Transverse colon (tissue), 4 donors: ENCODE measurements at regions not wholly inside any gene's neighbourhood (a gene's known extent, or its start where the extent isn't known, plus 50 kb on each side); places are given as distances from the start of the nearest gene placed in this dataset.

Experiments used
- DNase-seq: peaks from one replicate; pipeline ENCODE4 v3.0.0-alpha.2; 2019
- H3K27ac ChIP-seq, 4 donors: fragments of 200-600 bp; sonication (generic); 2 replicates each; pipeline ENCODE4 v1.5.1; 2016 to 2018; ENCODE audit warnings: inconsistent platforms in 4 of 4
- H3K27me3 ChIP-seq: fragments of 200-600 bp; sonication (generic); 2 replicates; pipeline ENCODE4 v1.5.1; 2017; ENCODE audit warnings: inconsistent platforms
- H3K36me3 ChIP-seq, 4 donors: fragments of 200-600 bp; sonication (generic); 2 replicates each; pipeline ENCODE4 v1.5.1; 2017 to 2019; ENCODE audit warnings: inconsistent platforms in 4 of 4
- H3K4me1 ChIP-seq, 4 donors: fragments of 200-600 bp; sonication (generic); 2 replicates each; pipeline ENCODE4 v1.5.1; 2017 to 2020; ENCODE audit warnings: inconsistent platforms in 4 of 4
- H3K4me3 ChIP-seq, 4 donors: fragments of 200-600 bp; sonication (generic); 1 replicate in 1 of 4; 2 replicates in 3 of 4; pipeline versions ENCODE4 v1.5.1 to v1.6.1; 2017 to 2019; ENCODE audit warnings: inconsistent platforms in 4 of 4
- H3K9me3 ChIP-seq, 2 donors: fragments of 200-600 bp; sonication (generic); 2 replicates each; pipeline ENCODE4 v1.5.1; 2017 to 2019; ENCODE audit warnings: inconsistent platforms in 2 of 2
- CTCF ChIP-seq, 5 experiments: fragments of 200-600 bp in 3 of 5; fragments of 450-650 bp in 2 of 5; sonication (generic) in 3 of 5; IDR thresholded peaks; 1 replicate in 2 of 5; 2 replicates in 3 of 5; pipeline ENCODE4 v1.5.1; 2016 to 2017; ENCODE audit warnings: antibody characterized with exemption in 5 of 5, inconsistent platforms in 3 of 5, mild to moderate bottlenecking in 2 of 5, moderate library complexity in 1 of 5
- EP300 ChIP-seq: sonication (generic); formaldehyde crosslinking; IDR thresholded peaks from one replicate; pipeline ENCODE4 v1.6.1; 2017; ENCODE audit warnings: antibody characterized with exemption, low read depth
- POLR2A ChIP-seq: fragments of 450-650 bp; IDR thresholded peaks from one replicate; pipeline ENCODE4 v1.6.1; 2016; ENCODE audit warnings: antibody characterized with exemption, mild to moderate bottlenecking, moderate library complexity
- POLR2AphosphoS5 ChIP-seq, 3 donors: sonication (generic); formaldehyde crosslinking; IDR thresholded peaks; one replicate each; pipeline ENCODE4 v1.6.1; 2016; ENCODE audit warnings: antibody characterized with exemption in 3 of 3
- WGBS, 2 donors: methylation state at CpG; one replicate each; pipeline ENCODE4 v1.1.5; 2018; ENCODE audit warnings: low coverage in 1 of 2; 5-methylcytosine and 5-hydroxymethylcytosine counted together
- in situ Hi-C, 4 donors: fragments of 200-750 bp; cut with MboI; loops; one replicate each; pipeline versions ENCODE4 v1.15.0 to v1.15.1; 2017; ENCODE audit warnings: low sequenced_read_pairs in 3 of 4, low pct_ligation_motif_present in 1 of 4, low pct_unique_long_range_greater_than_20kb in 1 of 4
- intact Hi-C: fragments of 100-400 bp; cut with DNase I; formaldehyde crosslinking; loops from one replicate; pipeline ENCODE4 v1.15.1; 2023; ENCODE audit warnings: low total_unique reads

GRCh38 chr12:45558353-45558752, 171.2 kb upstream of the ARID2 start:
- TF ChIP-seq EP300 (no peak), POLR2AphosphoS5 (IDR thresholded peaks at IDR 0.05) (no peak), CTCF (IDR thresholded peaks at IDR 0.05) (no peak), POLR2A (no peak)
- Histone ChIP-seq H3K9me3 (no peaks in the 10 kb centered on the region), H3K27me3 (no peaks in the 10 kb centered on the region), H3K4me3 (no peak overlapping the region), H3K4me1 (no peaks in the 10 kb centered on the region), H3K36me3 (no peaks in the 10 kb centered on the region), H3K27ac (no peak overlapping the region)
- 95 to 98% methylated on average over 4 of the region's 4 CpGs for WGBS, 2 donors
- DNase-seq: no peak
- in situ Hi-C loops: loop anchor here in 1 of 4 donors (25.0 kb wide), 1 partner anchor 154 kb away; no protein-coding TSS in a partner anchor
- intact Hi-C loops: no loop called here

GRCh38 chr12:45559537-45559936, 170.0 kb upstream of the ARID2 start:
- Histone ChIP-seq H3K4me1 (no peaks in the 10 kb centered on the region), H3K4me3 (no peak overlapping the region), H3K27me3 (no peaks in the 10 kb centered on the region), H3K27ac (no peak overlapping the region), H3K36me3 (no peaks in the 10 kb centered on the region), H3K9me3 (no peaks in the 10 kb centered on the region)
- TF ChIP-seq POLR2AphosphoS5 (IDR thresholded peaks at IDR 0.05) (no peak), EP300 (no peak), POLR2A (no peak), CTCF (IDR thresholded peaks at IDR 0.05) (no peak)
- 88 to 89% methylated on average over 3 of the region's 3 CpGs for WGBS, 2 donors
- in situ Hi-C loops (loop anchor here in 1 of 4 donors (25.0 kb wide), 1 partner anchor 153 kb away; no protein-coding TSS in a partner anchor), intact Hi-C loops (no loop called here)
- DNase-seq: no peak

- no peaks in the 10 kb centered on the region for H3K36me3 ChIP-seq
- H3K4me1 ChIP-seq: no peaks in the 10 kb centered on the region
- no peak overlapping the region for H3K4me3 ChIP-seq
- WGBS, 2 donors: 76 to 90% methylated on average over 4 of the region's 4 CpGs
- no peak for TF ChIP-seq POLR2AphosphoS5 (IDR thresholded peaks at IDR 0.05)
- TF ChIP-seq EP300: no peak
- TF ChIP-seq CTCF (IDR thresholded peaks at IDR 0.05): no peak
- TF ChIP-seq POLR2A: no peak
- H3K9me3 ChIP-seq: no peaks in the 10 kb centered on the region
- intact Hi-C loops: no loop called here
- DNase-seq: no peak
- in situ Hi-C loops: loop anchor here in 1 of 4 donors (25.0 kb wide), 1 partner anchor 152 kb away; no protein-coding TSS in a partner anchor
- no peaks in the 10 kb centered on the region for H3K27me3 ChIP-seq
- H3K27ac ChIP-seq: no peak overlapping the region
These were observed 168.8 kb upstream of the ARID2 start for GRCh38 chr12:45560689-45561088.

GRCh38 chr12:45561488-45561887, 168.0 kb upstream of the ARID2 start:
- WGBS, 2 donors: 86 to 93% methylated on average over 2 to 4 of the region's 4 CpGs
- in situ Hi-C loops (loop anchor here in 1 of 4 donors (25.0 kb wide), 1 partner anchor 151 kb away; no protein-coding TSS in a partner anchor), intact Hi-C loops (no loop called here)
- Histone ChIP-seq H3K27ac (no peak overlapping the region), H3K9me3 (no peaks in the 10 kb centered on the region), H3K27me3 (no peaks in the 10 kb centered on the region), H3K36me3 (no peaks in the 10 kb centered on the region), H3K4me3 (no peak overlapping the region), H3K4me1 (no peaks in the 10 kb centered on the region)
- no peak for DNase-seq
- TF ChIP-seq POLR2AphosphoS5 (IDR thresholded peaks at IDR 0.05) (no peak), CTCF (IDR thresholded peaks at IDR 0.05) (no peak), POLR2A (no peak), EP300 (no peak)
